Dendritic cell treated with granulocyte-macrophage colony-stimulating factor and Interleukin-4, amounts not matched to agents 40 ng/mL and 50 ng/mL, for 4 days (primary cell): ENCODE measurements at regions not wholly inside any gene's neighbourhood (a gene's known extent, or its start where the extent isn't known, plus 50 kb on each side); places are given as distances from the start of the nearest gene placed in this dataset.
"Not testable (repeated sequence)": the region's sequence is repeated elsewhere in the genome, so short reads cannot be mapped to it uniquely, and the experiment has no call there.

ENCODE experiments used
- H3K27ac Mint-ChIP-seq: one replicate; pipeline ENCODE4 v1.8.0; 2022; ENCODE audit warnings: mild to moderate bottlenecking, mixed read lengths
- H3K27me3 Mint-ChIP-seq: one replicate; pipeline ENCODE4 v1.8.0; 2022; ENCODE audit warnings: mild to moderate bottlenecking, mixed read lengths
- H3K36me3 Mint-ChIP-seq: one replicate; pipeline ENCODE4 v1.8.0; 2022; ENCODE audit warnings: low read depth, mixed read lengths
- H3K4me1 Mint-ChIP-seq: one replicate; pipeline ENCODE4 v1.8.0; 2022; ENCODE audit warnings: low read depth, mixed read lengths
- H3K4me3 Mint-ChIP-seq: one replicate; pipeline ENCODE4 v1.8.0; 2022; ENCODE audit warnings: mild to moderate bottlenecking, moderate library complexity, mixed read lengths
- H3K9me3 Mint-ChIP-seq: one replicate; pipeline ENCODE4 v1.8.0; 2022; ENCODE audit warnings: mixed read lengths
- intact Hi-C: fragments of 100-400 bp; cut with micrococcal nuclease; formaldehyde crosslinking; loops from one replicate; pipeline ENCODE4 v1.15.0; 2022

DNA sequence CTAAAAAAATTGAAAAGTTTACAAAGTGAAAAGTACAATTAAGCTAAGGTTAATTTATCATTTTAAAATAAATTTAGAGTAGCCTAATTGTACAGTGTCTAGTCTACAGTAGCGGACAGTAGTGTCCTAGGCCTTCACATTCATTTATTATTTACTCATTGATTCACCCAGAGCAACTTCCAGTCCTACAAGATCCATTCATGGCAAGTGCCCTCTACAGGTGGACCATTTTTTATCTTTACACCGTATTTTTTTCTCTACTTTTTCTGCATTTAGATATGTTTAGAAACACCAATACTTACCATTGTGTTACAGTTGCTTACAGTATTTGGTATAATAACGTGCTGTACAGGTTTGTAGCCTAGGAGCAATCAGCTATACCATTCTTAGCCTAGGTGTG is 84.1 kb downstream of the TSN start:
- H3K9me3 Mint-ChIP-seq: no peaks in the 10 kb centered on the region
- intact Hi-C loops: no loop called here
- H3K36me3 Mint-ChIP-seq: no peaks in the 10 kb centered on the region
- no peaks in the 10 kb centered on the region for H3K4me1 Mint-ChIP-seq
- no peaks in the 10 kb centered on the region for H3K27me3 Mint-ChIP-seq
- H3K27ac Mint-ChIP-seq: no peak overlapping the region
- no peak overlapping the region for H3K4me3 Mint-ChIP-seq

DNA sequence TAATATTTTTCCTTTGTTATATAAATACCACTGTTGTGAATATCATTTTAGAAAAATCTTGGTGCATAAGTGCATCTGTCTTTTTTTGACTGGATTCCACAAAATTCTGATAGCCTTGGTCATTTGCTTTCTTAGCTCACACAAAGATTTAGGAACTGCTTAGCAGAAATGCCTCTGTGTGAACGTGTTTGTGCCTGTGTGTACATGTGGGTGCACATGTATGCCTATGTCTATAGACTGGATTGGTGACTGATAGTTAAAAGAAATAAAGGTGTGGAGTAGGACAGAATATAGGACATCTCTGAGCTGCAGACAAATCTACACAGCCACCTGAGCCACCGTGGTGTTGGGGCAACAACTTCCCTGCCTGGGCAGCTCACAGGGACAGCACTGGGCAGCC is 93.8 kb downstream of the TSN start:
- Mint-ChIP-seq H3K36me3 (no peaks in the 10 kb centered on the region), H3K27ac (no peak overlapping the region), H3K9me3 (peaks cover 10% of the 10 kb centered on the region), H3K4me1 (no peaks in the 10 kb centered on the region), H3K4me3 (no peak overlapping the region), H3K27me3 (no peaks in the 10 kb centered on the region)
- intact Hi-C loops: no loop called here

DNA sequence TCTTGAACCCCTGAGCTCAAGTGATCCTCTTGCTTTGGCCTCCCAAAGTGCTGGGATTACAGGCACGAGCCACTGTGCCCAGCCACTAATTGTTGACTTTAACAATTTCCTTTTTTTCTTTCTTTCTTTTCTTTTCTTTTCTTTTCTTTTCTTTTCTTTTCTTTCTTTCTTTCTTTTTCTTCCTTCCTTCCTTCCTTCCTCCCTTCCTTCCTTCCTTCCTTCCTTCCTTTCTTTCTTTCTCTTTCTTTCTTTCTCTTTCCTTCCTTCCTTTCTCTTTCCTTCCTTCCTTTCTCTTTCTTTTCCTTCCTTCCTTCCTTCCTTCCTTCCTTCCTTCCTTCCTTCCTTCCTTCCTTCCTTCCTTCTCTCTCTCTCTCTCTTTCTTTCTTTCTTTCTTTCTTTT is 97.7 kb downstream of the TSN start:
- not testable (repeated sequence) for H3K4me1 Mint-ChIP-seq, H3K9me3 Mint-ChIP-seq

DNA sequence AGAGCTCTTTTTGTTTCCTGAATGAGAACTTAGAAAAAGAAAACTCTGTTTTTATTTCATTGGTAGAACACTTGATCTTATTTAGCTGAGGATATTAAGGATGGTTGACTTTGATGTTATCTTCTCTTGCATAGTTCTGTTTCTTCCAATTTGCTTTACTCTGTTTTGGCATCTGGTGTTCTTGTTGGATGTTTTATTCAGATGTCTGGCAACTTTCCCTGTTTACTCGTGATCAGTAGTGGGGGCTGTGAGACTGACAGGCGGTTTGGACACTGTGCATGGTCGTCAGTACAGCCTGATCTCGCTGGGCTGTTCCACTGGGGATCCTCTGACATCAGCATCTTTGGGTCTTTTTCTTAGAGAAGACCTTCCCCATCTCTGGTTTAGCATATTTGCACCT is 100.1 kb downstream of the TSN start:
- Mint-ChIP-seq H3K4me3 (no peak overlapping the region), H3K27me3 (peaks cover 2% of the 10 kb centered on the region), H3K27ac (no peak overlapping the region), H3K4me1 (no peaks in the 10 kb centered on the region), H3K36me3 (no peaks in the 10 kb centered on the region), H3K9me3 (peaks cover 10% of the 10 kb centered on the region)
- intact Hi-C loops: no loop called here

More for the DNA sequence above, 97.7 kb downstream of the TSN start:
- intact Hi-C loops, H3K27me3 Mint-ChIP-seq, H3K27ac Mint-ChIP-seq, H3K4me3 Mint-ChIP-seq, H3K36me3 Mint-ChIP-seq: not testable (repeated sequence)

DNA sequence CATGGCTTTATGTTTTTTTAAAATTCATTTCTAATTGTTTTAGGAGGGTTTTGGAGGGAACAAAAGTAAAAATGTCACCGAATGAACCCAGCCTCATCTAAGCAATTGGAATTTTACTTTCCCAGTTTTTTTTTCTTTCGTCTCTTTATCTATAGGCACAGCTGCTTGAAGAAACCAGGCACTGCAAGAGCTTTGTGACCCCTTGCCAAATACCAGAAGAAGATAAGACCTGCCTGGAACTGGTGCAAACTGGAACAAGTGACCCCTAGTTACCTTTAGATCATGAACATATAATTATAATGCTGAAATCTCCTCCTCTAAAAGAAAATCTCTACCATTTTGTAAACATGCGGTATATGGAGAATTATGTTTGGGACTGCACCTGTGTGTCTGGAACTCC is 100.9 kb downstream of the TSN start:
- H3K9me3 Mint-ChIP-seq: peaks cover 10% of the 10 kb centered on the region
- H3K27me3 Mint-ChIP-seq: peaks cover 2% of the 10 kb centered on the region
- H3K27ac Mint-ChIP-seq: no peak overlapping the region

DNA sequence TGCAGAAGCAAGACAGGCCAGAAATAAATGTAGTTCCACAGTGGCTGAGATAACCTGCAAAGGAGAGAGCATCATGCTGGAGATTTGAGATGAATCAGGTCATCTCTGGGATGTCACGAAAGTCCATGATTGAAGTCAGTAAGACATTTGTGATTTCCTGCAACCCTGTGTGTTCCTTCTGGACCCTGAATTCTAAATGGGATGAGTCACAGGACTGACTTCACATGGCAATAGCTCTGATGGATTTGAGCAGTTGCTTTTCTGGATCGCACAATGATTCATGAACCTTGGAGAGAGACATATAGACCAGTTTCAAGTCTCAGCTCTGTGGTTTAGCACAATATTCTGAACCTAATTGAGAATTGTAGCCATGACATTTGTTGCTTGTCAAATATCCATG is 102.9 kb downstream of the TSN start:
- Mint-ChIP-seq H3K36me3 (no peaks in the 10 kb centered on the region), H3K27me3 (peaks cover 2% of the 10 kb centered on the region), H3K9me3 (peaks cover 5% of the 10 kb centered on the region), H3K27ac (no peak overlapping the region), H3K4me1 (no peaks in the 10 kb centered on the region), H3K4me3 (no peak overlapping the region)
- intact Hi-C loops: no loop called here

More for the DNA sequence above, 100.9 kb downstream of the TSN start:
- intact Hi-C loops: no loop called here
- Mint-ChIP-seq H3K4me3 (no peak overlapping the region), H3K36me3 (no peaks in the 10 kb centered on the region), H3K4me1 (no peaks in the 10 kb centered on the region)

DNA sequence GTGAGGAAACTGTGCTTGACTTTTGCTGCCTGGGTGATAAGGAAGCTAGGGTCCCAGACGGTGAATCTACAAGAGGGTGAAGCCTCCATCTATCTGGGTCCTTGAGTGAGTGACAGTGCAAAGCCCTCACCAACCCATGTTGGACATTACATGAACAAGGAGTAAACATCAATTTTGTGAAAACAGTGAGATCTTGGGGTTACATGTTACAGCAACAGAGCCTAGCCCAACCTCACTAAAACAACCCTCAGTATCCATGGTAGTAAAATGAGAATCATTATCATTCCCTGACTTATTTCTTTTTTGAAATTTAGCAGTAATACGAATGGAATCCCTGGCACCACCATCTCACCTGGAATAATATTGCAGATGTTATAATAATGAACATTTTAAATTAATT is 103.4 kb downstream of the TSN start:
- no peaks in the 10 kb centered on the region for H3K9me3 Mint-ChIP-seq
- H3K27ac Mint-ChIP-seq: no peak overlapping the region
- H3K4me3 Mint-ChIP-seq: no peak overlapping the region
- intact Hi-C loops: no loop called here
- H3K4me1 Mint-ChIP-seq: no peaks in the 10 kb centered on the region
- no peaks in the 10 kb centered on the region for H3K36me3 Mint-ChIP-seq
- H3K27me3 Mint-ChIP-seq: peaks cover 2% of the 10 kb centered on the region

DNA sequence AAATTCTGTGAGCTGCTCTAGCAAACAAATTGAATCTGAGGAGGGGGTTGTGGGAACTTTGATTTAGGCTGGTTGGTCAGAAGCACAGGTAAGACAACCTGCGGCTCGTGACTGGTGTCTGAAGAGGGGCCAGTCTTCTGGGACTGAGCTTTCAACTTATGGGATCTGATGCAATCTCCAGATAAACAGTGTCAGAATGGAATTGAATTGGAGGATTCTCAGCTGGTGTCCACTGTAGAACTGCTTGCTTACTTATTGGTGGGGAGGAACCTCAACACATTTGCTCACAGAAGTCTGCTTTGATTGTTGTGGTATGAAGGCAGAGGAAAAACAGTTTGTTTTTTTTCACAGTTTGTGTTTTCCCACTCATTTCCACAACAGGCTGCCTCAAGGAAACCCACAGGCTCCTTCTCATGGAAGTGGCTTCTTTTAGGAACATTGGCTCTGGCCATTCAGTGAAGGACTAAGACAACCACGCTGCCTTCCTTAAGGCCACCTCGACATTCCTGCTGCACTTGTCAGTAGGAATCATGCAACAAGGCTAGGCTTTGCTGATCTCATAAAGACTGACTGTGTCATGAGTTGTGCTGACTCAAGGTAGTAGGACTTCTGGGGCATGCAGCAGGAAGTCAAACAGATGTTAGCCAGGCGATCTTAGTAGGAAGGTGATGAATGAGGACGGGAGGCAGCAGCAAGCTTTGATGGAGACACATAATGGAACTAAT is 104.7 kb downstream of the TSN start:
- no peaks in the 10 kb centered on the region for H3K9me3 Mint-ChIP-seq
- no peak overlapping the region for H3K27ac Mint-ChIP-seq
- intact Hi-C loops: no loop called here
- H3K4me3 Mint-ChIP-seq: no peak overlapping the region
- H3K4me1 Mint-ChIP-seq: no peaks in the 10 kb centered on the region
- peaks cover 2% of the 10 kb centered on the region for H3K27me3 Mint-ChIP-seq
- H3K36me3 Mint-ChIP-seq: no peaks in the 10 kb centered on the region

DNA sequence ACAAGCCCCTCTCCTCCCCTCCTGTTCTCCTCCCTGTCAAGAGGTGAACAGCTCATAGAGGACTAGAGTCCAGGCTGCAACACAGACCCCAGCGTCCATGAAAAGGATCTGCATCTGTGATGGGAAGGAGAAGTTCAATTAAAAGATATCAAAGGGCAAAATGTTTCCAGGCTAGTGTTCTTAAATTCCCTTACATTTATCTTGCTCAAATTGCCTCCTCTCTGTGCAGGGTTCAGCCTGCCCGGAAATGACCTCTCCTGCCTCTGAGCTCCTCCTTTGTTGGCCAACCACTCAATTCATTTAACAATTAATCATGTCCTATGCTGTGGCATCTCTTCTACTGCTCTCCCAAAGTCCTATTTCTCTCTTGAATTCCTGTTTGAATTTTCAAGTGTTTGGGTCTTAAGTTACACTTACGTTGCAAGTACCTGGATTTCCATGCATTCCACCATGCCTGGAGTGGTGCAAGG is 105.3 kb downstream of the TSN start:
- H3K36me3 Mint-ChIP-seq: no peaks in the 10 kb centered on the region
- no peak overlapping the region for H3K27ac Mint-ChIP-seq
- no peaks in the 10 kb centered on the region for H3K4me1 Mint-ChIP-seq
- H3K4me3 Mint-ChIP-seq: no peak overlapping the region
- intact Hi-C loops: no loop called here
- H3K27me3 Mint-ChIP-seq: peaks cover 2% of the 10 kb centered on the region
- H3K9me3 Mint-ChIP-seq: no peaks in the 10 kb centered on the region

DNA sequence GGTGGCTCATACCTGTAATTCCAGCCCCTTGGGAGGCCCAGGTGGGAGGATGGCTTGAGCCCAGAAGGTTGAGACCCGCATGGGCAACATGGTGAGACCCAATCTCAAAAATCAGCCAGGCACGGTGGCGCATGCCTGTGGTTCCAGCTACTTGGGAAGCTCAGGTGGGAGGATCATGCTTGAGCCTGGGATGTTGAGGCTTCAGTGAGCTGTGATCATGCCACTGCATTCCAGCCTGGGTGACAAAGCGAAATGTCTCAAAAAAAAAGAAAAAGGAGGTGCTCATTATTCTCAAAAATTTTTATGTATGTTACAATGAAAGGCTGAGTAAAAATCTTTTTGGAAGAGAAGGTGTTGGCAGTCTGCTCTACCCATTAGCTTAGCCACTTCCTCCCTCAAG is 106.8 kb downstream of the TSN start:
- Mint-ChIP-seq H3K27me3 (no peaks in the 10 kb centered on the region), H3K4me1 (no peaks in the 10 kb centered on the region), H3K27ac (no peak overlapping the region), H3K36me3 (no peaks in the 10 kb centered on the region), H3K4me3 (no peak overlapping the region), H3K9me3 (no peaks in the 10 kb centered on the region)
- intact Hi-C loops: no loop called here

DNA sequence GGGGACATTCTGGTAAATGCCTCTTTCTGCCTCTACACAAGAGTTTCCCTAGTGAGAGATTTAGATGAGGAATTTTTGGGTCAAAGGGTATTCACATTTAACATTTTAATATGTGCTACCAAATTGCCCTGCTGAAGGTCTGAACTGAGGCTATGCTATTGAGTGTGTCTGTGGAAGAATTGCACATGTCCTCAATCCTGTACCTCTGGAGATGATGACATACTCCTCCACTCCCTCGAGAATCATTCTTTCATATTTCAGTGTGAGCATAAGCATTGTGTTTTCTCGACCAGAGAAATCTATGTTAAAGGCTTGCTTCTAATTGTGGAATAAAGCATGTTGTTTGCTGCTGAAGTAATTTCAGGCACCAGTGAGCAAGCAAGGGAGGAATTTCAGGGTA is 110.5 kb downstream of the TSN start:
- H3K27me3 Mint-ChIP-seq: no peaks in the 10 kb centered on the region
- no peak overlapping the region for H3K4me3 Mint-ChIP-seq
- intact Hi-C loops: no loop called here
- H3K9me3 Mint-ChIP-seq: no peaks in the 10 kb centered on the region
- H3K4me1 Mint-ChIP-seq: no peaks in the 10 kb centered on the region
- H3K27ac Mint-ChIP-seq: no peak overlapping the region
- H3K36me3 Mint-ChIP-seq: no peaks in the 10 kb centered on the region

DNA sequence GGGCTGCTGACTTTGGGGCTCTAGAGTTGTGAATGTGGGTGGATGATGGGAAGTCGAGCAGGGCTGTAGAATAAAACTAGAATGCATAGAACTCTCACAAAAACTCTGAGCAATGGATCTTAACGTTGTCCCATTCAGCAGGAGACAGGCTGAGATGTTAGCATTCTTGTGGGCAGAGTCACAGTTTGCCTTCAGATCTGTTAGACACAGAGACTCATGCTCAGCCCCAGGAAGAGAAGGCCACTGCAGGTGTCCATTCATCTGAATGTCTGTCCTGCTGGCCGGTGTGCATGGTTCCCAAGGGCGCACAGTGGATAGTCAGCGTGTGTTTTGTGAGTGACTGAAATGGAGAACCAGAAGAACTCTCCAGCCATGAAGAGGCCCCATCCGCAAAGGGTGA is 111.3 kb downstream of the TSN start:
- H3K36me3 Mint-ChIP-seq: no peaks in the 10 kb centered on the region
- no peaks in the 10 kb centered on the region for H3K27me3 Mint-ChIP-seq
- intact Hi-C loops: no loop called here
- H3K4me1 Mint-ChIP-seq: no peaks in the 10 kb centered on the region
- no peak overlapping the region for H3K4me3 Mint-ChIP-seq
- H3K9me3 Mint-ChIP-seq: no peaks in the 10 kb centered on the region
- no peak overlapping the region for H3K27ac Mint-ChIP-seq

DNA sequence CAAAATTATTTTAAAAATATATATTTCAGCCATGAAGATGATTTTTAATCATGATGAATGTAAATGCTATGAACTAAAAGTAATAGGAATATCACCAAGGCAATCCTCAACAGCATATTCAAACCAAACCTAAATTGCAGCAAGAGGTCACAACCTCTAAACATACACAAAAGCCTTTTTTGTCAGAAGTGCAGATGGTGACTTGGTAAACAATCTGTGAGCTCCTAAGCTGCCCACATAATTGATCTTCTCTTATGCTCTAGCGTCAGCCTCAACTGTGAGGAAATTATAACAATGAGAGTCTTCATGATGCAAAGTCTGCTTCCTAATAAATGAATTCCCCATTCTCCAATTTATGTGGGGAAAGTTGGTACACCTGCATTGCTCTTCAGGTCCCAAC is 113.2 kb downstream of the TSN start:
- H3K9me3 Mint-ChIP-seq: no peaks in the 10 kb centered on the region
- no peak overlapping the region for H3K4me3 Mint-ChIP-seq
- H3K4me1 Mint-ChIP-seq: no peaks in the 10 kb centered on the region
- intact Hi-C loops: no loop called here
- no peak overlapping the region for H3K27ac Mint-ChIP-seq
- no peaks in the 10 kb centered on the region for H3K36me3 Mint-ChIP-seq
- H3K27me3 Mint-ChIP-seq: no peaks in the 10 kb centered on the region

DNA sequence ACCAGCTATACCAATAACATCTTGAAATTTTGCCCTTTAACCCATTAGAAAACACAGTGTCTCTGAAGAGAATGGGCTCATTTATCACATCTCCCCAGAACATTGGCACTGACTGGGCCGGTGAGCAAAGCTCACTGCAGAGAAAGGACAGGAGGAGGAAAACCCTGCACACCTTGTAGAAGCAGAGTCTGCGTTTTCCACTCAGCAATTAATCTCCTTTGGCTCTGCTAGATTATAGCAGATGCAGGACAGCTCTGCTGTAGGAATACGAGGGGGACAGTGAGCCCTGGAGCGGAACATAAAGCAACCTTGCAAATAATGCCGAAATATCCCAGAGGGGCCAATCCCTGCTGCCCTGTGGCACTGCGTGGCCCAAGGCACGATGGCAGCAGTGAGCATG is 113.9 kb downstream of the TSN start:
- intact Hi-C loops: no loop called here
- Mint-ChIP-seq H3K27me3 (no peaks in the 10 kb centered on the region), H3K9me3 (no peaks in the 10 kb centered on the region), H3K27ac (no peak overlapping the region), H3K4me3 (no peak overlapping the region), H3K4me1 (no peaks in the 10 kb centered on the region), H3K36me3 (no peaks in the 10 kb centered on the region)

DNA sequence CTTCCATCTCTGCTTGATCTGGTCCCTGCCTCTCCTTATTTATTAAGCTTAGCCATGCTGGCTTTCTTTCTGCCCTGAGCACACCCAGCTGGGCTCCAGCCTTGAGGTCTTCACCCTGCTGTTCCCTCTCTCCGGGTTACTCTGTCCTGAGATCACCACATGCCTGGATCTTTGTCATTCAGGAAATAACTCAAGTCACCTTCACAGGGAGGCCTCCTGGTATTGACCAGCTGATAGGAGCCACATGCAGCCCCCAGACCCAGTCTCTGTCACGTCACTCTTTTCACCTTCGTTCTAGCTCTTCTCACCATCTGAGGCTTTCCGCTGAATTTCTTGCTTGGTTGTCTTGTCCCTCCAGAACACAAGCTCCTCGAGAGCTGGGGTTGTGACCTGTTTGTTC is 114.4 kb downstream of the TSN start:
- H3K4me3 Mint-ChIP-seq: no peak overlapping the region
- no peaks in the 10 kb centered on the region for H3K4me1 Mint-ChIP-seq
- no peaks in the 10 kb centered on the region for H3K36me3 Mint-ChIP-seq
- intact Hi-C loops: no loop called here
- no peaks in the 10 kb centered on the region for H3K9me3 Mint-ChIP-seq
- H3K27ac Mint-ChIP-seq: no peak overlapping the region
- no peaks in the 10 kb centered on the region for H3K27me3 Mint-ChIP-seq
